ENCODE measurements at regions not wholly inside any gene's neighbourhood (a gene's known extent, or its start where the extent isn't known, plus 50 kb on each side); places are given as distances from the start of the nearest gene placed in this dataset.
"Not testable (repeated sequence)": the region's sequence is repeated elsewhere in the genome, so short reads cannot be mapped to it uniquely, and the experiment has no call there.

DNA sequence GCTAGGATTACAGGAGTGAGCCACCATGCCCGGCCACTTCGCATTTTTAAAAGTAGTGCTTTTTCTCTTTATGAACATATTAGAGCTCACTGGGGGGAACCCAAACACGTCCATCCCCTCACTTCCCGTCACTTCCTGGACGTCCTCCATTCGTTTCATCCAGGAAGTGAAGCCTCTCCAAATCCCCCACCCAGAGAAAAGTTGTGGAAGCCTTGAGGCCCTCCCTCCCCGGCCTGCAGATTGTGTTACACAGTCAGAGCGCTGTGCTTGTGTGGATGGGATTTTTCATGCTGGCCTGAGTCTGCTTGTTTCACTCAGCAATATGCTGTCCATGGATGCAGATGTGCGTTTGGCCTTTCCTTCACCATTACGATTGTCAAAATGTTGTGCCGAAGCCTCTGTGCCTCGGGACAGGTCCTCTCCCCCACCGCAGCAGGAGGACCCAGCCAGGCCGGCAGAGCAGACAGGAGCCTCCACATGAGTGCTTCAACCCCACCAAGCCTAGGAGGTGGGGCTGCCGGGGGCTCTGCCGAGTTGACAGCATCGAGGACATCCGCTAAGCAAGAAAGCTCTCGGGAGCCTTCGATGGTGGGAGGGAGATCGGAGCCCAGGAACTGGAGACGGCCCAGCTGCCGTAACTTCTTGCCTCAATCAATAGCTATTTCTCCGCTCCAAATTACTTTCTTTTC is 121.6 kb upstream of the PPP1R26 start:
- in situ Hi-C loops (cut with MboI; ENCODE audit: low pct_unique_long_range_greater_than_20kb, low sequenced_read_pairs), result no loop called here
- no peak for DNase-seq

DNA sequence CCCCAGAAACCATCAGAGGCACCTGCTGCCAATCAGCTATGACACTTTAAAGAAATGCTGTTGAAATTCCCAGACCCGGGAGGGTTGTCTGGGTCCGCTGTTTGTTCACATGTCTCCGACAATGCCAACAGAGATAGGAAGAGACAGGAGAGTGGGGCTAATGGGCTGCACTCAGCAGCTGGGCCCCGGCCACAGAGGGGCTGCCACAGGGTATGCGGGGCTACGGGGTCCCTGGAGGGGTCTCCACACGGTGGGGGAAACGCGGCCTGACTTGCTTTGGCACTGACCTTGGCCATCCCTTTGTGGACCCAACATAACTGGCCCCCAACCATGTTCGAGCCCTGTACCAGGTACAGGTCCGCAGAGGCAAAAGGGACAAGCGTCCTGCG is 121.0 kb upstream of the PPP1R26 start:
- DNase-seq, result no peak
- in situ Hi-C loops (cut with MboI; ENCODE audit: low pct_unique_long_range_greater_than_20kb, low sequenced_read_pairs), result no loop called here

DNA sequence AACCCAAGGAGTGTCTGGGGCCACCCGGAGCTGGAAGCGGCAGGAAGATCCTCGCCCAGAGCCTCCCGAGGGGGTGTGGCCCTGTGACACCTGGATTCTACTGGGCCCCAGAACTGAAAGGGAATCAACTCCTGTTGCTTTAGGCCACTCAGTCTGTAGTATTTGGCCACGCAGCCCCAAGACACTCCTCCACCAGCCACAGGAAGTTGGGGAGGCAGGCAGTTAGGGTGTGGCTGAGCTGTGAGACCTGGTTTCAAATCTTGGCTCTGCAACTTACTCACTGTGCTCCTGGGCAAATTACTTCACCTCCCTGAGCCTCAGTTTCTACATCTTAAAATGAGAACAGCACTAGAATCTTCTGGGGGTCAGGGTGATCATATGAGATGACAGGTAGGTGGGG is 119.8 kb upstream of the PPP1R26 start:
- in situ Hi-C loops (cut with MboI; ENCODE audit: low pct_unique_long_range_greater_than_20kb, low sequenced_read_pairs), result no loop called here
- DNase-seq, result no peak

DNA sequence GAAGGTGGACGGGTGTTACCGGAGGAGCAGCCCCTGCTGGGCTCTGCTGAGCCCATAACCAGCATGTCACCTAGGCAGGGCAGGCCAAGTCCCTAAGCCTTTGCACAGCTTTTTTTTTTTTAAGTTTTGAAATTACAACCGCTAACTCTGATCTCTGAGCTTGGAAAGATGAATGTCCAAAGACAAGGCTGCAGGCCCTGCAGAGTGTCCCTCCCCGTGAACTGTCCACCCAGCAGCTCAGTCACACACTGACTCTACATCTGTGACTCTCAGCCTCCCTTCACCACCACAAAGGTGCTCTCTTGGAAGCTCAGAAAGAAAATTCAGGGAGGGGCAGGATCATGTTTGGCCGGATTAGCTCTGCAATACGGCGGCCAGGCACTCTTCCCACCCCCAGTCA is 119.0 kb upstream of the PPP1R26 start:
- no peak for DNase-seq
- in situ Hi-C loops (cut with MboI; ENCODE audit: low pct_unique_long_range_greater_than_20kb, low sequenced_read_pairs), result no loop called here

DNA sequence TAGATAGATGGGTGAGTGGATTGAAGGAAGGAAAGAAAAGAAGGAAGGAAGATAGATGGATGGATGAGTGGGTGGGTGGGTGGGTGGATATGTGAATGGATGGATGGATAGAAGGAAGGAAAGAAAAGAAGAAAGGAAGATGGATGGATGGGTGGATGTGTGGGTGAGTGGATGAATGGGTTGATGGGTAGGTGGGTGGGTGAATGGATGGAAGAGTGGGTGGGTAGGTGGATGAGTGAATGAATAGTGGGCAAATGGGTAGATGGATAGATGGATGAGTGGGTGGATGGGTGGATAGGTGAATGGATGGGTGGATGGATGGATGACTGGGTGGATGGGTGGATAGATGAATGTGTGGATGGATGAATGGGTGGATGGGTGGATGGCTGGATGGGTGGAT is 117.9 kb upstream of the PPP1R26 start:
- in situ Hi-C loops (cut with MboI; ENCODE audit: low pct_unique_long_range_greater_than_20kb, low sequenced_read_pairs); DNase-seq: not testable (repeated sequence)

DNA sequence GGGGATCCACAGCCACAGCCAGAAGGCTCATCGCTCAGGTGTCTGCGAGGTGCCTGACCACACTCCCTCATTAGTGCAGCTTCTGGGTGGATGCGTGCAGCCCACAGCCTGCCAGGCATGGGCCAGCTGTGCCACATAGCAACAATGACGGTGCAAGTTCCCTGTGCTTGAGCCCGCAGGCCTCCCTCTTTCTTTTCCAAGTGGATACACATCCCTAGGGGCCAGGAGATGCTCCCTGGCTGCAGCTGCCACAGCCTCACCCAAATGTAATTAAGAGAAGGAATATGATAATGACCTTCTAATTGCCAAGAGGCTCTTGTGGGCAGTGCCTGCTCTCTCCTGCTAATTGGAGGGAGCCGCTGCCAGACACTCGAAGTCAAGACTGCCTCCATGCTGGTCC is 116.0 kb upstream of the PPP1R26 start:
- in situ Hi-C loops (cut with MboI; ENCODE audit: low pct_unique_long_range_greater_than_20kb, low sequenced_read_pairs), result no loop called here
- DNase-seq, result no peak

DNA sequence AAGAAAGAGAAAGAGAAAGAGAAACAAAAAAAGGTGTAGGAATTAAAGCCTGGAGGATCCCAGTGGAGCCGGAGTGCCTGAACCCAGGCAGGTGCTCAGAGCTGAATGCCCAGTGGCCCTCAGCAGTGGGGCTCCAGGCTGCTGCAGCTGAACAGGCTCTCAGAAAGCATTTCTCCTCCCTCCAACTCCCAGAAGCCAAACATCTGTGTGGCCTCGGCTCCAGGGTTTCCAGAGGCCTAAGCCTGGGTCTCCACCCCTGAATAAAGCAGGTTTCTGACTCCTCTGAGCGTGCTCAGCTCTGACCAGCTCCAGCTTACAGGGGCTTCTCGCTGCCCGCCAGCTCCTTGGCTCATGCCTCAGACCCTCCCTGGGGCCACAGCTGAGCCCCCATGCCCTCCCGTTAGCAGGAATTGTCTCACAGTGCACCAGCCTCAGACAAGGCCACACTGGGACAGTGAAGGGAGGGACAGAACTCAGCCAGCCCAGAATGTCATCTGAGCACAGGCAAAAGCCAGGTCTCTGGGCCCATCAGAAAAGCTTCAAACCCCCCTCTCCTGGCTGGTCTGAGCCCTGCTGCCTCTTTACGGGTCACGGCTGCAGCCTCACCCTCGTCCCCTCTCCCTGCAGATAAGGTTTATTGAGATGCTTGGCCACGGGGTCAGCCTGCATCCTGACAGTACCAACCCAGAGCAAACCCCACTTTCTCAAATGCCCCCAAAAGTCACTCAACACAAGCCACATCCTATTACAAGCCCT is 114.4 kb upstream of the PPP1R26 start:
- in situ Hi-C loops (cut with MboI; ENCODE audit: low pct_unique_long_range_greater_than_20kb, low sequenced_read_pairs), result no loop called here
- DNase-seq, result no peak

DNA sequence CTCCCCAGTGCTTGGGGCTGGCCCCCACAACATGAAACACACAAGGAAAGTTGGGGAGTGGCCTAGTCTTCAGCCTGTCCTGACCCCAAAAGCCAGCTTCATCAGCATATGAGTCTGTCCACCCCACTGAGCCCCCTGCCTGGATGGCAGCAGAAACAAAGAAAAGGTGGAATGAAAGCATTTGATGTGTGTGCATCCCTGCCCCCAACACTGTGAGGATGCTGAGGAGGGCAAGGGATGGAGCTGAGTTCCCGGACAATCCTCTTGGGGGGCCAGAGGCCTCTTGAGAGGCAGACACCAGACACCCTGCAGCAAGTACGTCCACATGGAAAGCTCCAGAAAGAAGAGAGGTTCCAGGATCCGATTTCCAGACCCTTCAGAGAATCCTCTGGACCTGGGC is 113.5 kb upstream of the PPP1R26 start:
- in situ Hi-C loops (cut with MboI; ENCODE audit: low pct_unique_long_range_greater_than_20kb, low sequenced_read_pairs), result no loop called here
- no peak for DNase-seq

DNA sequence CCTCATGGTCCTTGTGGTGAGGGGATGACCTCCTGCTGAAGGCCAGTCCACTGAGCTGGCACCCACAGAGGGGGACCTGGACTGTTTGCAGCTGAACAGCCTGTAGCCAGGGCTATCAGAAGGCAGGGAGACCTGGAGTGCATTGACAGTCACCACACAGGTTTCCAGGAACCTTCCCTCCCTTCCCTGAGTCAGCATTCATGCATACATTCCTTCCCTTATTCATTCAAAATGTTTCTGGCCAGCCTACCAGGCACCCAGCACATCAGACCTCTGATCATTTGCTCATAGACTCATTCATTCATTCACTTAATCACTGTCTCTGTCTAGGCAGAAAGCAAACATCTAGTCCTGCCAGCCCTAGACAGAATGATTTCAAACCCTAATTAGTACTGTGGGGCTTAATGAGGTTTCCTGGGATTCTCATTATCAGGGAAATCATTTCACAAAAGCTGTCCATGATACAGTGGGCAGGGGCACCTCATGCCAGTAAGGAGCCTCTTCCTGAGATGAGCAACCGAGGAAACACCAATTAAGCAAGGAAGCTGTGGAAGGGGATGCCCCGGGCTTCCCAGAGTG is 110.1 kb upstream of the PPP1R26 start:
- in situ Hi-C loops (cut with MboI; ENCODE audit: low pct_unique_long_range_greater_than_20kb, low sequenced_read_pairs), result no loop called here
- no peak for DNase-seq

DNA sequence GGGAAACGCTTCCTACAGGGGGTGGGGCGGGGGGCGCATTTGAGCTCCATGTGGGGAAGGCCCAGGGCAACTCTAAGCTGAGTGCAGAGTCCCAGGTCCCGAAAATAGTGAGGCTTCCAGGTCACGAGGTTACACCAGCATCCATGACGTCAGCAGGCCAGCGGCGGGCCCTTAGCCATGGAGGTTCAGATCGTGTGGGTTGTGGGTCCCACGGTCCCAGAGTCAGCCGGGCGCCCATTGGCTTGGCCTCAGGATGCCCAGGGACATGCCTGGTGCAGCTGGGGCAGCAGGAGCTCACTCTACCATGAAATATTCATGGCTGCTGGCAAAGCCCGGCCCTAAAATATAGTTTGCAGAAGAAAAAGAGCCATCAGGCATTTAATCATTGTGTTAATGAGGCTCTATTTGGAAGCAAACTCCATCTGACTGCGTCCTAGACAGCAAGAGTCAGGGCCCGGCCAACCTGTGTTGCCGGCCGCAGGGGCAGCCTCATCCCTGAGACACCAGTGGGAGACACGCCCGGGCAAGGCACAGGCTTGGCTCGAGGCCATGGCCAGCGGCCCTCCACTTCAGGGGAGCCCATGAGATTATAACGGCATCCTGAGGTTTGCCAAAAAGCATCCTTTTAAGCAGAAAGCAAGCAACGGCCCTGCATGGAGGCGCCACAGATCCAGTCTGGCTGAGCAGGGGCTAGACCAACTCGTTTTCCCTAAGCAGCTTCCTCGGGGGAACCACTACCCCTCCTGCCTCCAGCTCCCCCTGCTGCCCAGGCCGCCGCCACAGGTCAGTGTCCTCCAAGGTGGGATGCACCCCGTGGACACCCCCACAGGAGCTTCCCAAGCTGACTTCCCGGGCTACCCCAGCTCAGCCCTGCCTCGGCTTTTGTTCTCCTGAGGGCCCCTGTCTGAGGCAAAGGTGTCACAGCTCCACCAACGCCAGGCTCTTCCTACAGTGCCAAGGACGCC is 108.9 kb upstream of the PPP1R26 start:
- in situ Hi-C loops (cut with MboI; ENCODE audit: low pct_unique_long_range_greater_than_20kb, low sequenced_read_pairs), result no loop called here
- no peak for DNase-seq

DNA sequence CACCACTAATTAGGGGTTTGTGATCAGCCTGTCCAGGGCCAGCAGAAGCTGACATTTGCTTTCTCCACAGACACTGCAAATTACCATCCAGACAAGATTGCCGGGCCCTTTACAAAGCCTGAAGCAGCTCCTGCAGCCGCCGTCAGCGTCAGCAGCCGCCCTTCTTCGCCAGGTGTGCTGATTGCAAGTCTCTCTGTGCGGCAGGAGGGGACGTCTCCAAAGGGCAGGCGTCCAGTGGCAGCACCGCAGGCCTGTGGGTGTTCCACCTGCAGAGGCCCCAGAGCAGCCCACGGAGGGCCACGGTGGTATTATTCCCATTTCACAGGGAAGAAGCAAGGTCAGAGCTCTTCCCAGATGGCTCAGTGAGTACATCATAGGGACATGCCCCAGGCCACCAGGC is 108.0 kb upstream of the PPP1R26 start:
- no peak for DNase-seq
- in situ Hi-C loops (cut with MboI; ENCODE audit: low pct_unique_long_range_greater_than_20kb, low sequenced_read_pairs), result no loop called here

DNA sequence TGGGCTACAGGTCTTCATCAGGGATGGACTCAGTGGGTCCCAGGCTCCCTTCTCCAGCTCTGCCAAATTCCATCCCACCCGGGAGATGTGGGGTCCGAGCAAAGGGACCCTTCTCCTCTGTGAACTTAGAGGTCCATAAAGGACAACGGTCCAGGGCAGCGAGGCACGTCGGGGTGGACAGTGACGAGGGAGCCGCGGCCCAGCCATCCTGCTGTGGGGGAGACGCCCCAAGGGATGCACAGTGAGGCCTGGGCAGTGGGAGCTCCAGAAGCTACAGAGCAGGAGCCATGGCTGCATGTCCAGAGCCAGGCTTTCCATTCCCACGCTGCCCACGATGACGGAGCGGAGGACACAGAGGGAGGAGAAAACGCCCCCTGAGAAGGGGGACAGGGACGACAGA is 107.5 kb upstream of the PPP1R26 start:
- no peak for DNase-seq
- in situ Hi-C loops (cut with MboI; ENCODE audit: low pct_unique_long_range_greater_than_20kb, low sequenced_read_pairs), result no loop called here

DNA sequence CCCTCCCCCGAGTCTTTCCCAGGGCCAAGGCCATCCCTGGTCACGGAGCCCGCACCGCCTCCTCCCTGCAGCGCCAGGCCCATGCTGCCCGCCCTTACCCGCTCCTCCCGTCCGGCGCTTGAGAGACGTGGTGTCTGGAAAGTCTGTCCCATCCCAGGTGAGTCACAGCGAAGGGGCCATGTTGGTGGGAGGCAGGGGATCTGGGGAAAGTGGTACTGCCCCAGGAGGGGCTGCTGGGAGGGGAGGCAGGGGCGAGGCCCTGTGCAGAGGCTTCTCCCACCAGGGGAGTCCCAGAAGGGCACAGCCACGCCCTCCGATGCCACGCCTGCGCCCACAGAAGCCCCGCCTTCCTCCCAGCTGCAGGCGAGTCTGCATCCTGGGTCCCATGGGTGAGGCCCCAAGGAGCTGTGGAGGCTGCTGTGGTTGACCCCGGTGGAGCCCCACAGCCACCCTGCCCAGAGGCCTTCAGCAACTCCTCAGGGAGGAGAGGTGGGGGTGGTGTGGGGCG is 107.0 kb upstream of the PPP1R26 start:
- DNase-seq, result no peak
- in situ Hi-C loops (cut with MboI; ENCODE audit: low pct_unique_long_range_greater_than_20kb, low sequenced_read_pairs), result no loop called here

DNA sequence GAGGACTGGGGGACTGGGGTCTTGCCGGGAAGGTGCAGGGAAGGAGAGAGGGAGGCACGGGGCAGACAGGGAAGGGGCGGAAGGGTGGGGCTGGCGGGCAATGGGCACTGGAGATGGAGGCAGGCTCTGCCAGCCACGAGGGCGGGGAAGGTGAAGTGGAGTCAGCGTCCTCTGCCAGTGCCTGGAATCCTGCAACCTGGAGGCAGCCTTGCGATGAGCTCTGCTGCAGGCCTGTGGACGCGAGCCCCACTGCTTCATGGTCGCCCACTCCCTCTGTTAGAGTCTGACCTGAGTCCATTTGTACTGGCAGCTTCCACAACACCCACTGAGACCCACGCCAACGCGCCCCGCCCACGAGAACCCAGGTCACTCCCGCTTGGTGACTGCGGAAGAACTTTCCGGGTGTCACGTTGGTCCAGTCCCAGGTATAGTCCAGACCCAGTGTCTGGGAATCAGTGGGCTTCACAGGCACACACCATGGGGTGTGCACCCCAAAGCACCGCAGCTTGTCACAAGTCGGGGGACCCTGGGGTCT is 106.4 kb upstream of the PPP1R26 start:
- no peak for DNase-seq
- in situ Hi-C loops (cut with MboI; ENCODE audit: low pct_unique_long_range_greater_than_20kb, low sequenced_read_pairs), result no loop called here

DNA sequence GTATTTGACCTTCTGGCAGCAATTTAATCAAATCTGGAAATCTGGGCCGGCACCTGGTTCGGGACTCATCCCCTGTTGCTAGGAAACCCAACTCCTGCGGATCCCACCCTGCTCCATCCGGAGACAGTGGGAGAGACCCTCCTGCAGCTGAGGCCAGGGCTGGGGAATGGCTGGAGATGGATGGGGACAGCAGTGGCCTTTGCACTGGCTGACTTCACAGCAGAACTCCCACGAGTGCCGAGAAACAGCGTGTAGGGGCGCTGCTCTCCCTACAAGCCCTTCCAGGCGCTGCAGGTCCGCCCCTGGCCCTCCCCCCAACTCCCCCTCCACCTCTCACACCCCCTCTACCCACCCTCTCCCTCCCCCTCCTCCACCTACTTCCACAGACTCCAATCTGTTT is 105.8 kb upstream of the PPP1R26 start:
- no peak for DNase-seq
- in situ Hi-C loops (cut with MboI; ENCODE audit: low pct_unique_long_range_greater_than_20kb, low sequenced_read_pairs), result no loop called here

DNA sequence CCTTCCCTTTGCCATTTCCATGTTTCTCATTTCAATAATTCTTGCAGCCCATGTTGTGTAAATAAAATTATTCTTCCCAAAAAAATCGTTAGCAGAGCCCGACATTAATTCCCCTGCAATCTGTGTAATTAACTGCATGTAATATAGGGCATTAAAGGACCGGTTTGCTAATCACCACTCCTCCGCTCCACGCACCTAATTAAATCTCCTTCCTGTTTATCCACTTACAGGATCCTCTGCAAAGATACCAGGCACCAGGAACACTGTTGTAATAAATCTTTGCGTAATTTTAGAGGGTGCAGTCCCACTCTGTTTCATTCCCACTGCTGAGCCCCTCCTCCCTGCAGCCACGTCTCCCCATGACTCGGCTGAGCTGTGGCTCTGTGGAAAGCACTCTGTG is 105.0 kb upstream of the PPP1R26 start:
- no peak for DNase-seq
- in situ Hi-C loops (cut with MboI; ENCODE audit: low pct_unique_long_range_greater_than_20kb, low sequenced_read_pairs), result no loop called here

DNA sequence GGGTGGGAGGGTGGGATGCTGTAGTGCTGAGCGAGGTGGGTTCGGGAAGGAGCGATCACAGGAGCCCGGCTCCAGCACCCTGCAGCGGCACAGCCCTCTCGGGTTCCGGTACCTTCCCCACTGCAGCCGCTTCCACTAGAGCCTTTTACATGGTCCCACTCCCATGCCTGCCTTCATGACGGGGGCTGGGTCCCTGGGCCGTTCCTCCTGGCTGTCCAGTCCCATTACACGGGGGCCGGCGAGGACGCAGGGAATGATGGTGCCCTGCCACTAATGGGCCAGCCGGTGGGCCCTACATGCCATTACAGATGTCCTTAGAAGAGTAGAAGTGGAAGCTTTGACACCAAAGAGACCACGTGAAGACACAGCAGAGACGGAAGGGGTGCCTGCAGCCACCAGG is 104.6 kb upstream of the PPP1R26 start:
- in situ Hi-C loops (cut with MboI; ENCODE audit: low pct_unique_long_range_greater_than_20kb, low sequenced_read_pairs), result no loop called here
- no peak for DNase-seq

DNA sequence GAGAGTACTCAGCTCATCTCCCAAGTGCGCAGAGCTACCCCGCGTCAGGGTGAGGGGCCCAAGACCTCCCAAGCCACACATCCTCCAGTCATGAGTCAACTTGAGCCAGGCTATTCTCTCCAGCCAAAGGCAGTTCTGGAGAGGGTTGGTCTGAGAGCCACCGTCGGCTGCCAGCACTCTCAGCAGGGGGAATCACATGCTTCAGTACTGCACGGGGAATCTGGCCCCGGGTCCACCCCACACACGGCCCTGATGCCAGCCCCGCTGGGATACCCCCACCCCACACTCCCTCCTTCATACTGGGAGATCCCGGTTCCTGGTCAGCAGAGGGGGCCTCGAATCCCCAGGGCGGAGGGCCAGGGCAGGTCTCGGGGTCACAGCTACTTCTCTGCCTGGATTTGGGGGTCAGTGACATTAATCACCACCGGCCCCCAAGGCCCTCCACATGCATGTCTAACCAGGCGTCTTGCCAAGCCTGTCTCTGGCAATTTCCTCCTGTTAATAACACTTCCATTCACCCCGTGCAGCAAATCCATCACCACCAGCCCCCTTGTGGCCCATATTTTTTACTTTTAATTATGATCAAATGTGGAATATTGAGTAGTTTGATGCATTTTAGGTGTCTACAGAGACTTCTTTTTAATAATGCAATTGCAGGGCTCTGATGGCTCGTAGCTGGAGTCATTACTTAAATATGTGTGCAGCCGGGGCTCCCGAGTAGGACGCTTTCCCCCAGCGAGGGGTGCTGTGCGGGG is 102.9 kb upstream of the PPP1R26 start:
- DNase-seq, result no peak
- in situ Hi-C loops (cut with MboI; ENCODE audit: low pct_unique_long_range_greater_than_20kb, low sequenced_read_pairs), result no loop called here

DNA sequence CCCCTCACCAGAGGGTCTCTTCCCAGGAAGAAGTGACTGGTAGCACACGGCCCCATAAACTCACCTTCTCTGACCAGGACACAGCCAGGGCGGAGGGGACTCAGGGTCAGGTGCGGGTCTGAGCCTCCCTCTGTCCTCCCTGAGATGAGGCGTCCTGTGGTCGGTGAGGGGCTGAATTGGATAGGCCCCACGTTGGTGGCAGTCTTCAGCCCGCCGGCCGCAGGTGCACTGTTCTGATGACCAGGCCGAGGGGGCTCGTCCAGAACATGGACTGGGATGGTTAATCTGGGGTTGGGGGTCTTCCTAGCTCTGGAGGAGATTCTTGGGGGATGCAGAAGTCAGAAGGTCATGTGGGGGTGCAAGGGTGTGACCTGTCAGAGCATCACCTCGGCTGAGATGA is 102.2 kb upstream of the PPP1R26 start:
- DNase-seq, result no peak
- in situ Hi-C loops (cut with MboI; ENCODE audit: low pct_unique_long_range_greater_than_20kb, low sequenced_read_pairs), result no loop called here

Measured in KBM-7 (cell line).